GM23338 (cell line): ENCODE measurements at regions not wholly inside any gene's neighbourhood (a gene's known extent, or its start where the extent isn't known, plus 50 kb on each side); places are given as distances from the start of the nearest gene placed in this dataset.

Experiments used
- CREB1 ChIP-seq: fragments of 250-450 bp; sonication (Bioruptor Pico); IDR thresholded peaks from 2 replicates; pipeline ENCODE4 v1.5.0; 2020; ENCODE audit warnings: low read depth, mild to moderate bottlenecking, moderate library complexity
- CTCF ChIP-seq, 2 experiments: fragments of 200-600 bp in 1 of 2; sonication (generic) in 1 of 2; conservative IDR thresholded peaks; 2 replicates each; pipeline versions ENCODE4 v1.5.1 to v1.6.1; 2016 to 2017; ENCODE audit warnings: antibody characterized with exemption in 2 of 2, low read depth in 2 of 2, mild to moderate bottlenecking in 2 of 2, moderate library complexity in 1 of 2
- EZH2 ChIP-seq: fragments of 200-600 bp; sonication (generic); IDR thresholded peaks from one replicate; pipeline ENCODE4 v1.8.0; 2017; ENCODE audit warnings: antibody characterized with exemption, mild to moderate bottlenecking, low read depth; ENCODE audit not compliant: unreplicated experiment
- EZH2phosphoT487 ChIP-seq: fragments of 200-600 bp; sonication (generic); IDR thresholded peaks from one replicate; pipeline ENCODE4 v1.8.1; 2018; ENCODE audit warnings: antibody characterized with exemption; ENCODE audit not compliant: unreplicated experiment
- JUNB ChIP-seq: IDR thresholded peaks from one replicate; pipeline ENCODE4 v1.6.1; 2016; ENCODE audit warnings: antibody characterized with exemption; ENCODE audit not compliant: unreplicated experiment
- POLR2AphosphoS5 ChIP-seq: IDR thresholded peaks from 2 replicates; pipeline ENCODE4 v1.6.1; 2016; ENCODE audit warnings: antibody characterized with exemption, low read depth
- REST ChIP-seq: IDR thresholded peaks from one replicate; pipeline ENCODE4 v1.6.1; 2018; ENCODE audit warnings: antibody characterized with exemption; ENCODE audit not compliant: unreplicated experiment
- ZNF114 ChIP-seq: fragments of 250-450 bp; sonication (Bioruptor Pico); IDR thresholded peaks from 2 replicates; pipeline ENCODE4 v1.5.0; 2020; ENCODE audit warnings: mild to moderate bottlenecking, moderate library complexity
- ZNF331 ChIP-seq: fragments of 250-450 bp; sonication (Bioruptor Pico); IDR thresholded peaks from 2 replicates; pipeline ENCODE4 v1.5.0; 2020; ENCODE audit warnings: low read depth, mild to moderate bottlenecking, moderate library complexity

GRCh38 chr9:81379655-81380054 lies 309.7 kb downstream of the TLE1 start:
- no peak for TF ChIP-seq CTCF (conservative IDR thresholded peaks at IDR 0.05; ENCODE audit: low read depth in 2 of 2)
- no peak for TF ChIP-seq EZH2
- no peak for TF ChIP-seq CREB1 (CRISPR knock-in tag)
- no peak for TF ChIP-seq ZNF114 (CRISPR knock-in tag)
- TF ChIP-seq POLR2AphosphoS5: no peak
- no peak for TF ChIP-seq JUNB
- TF ChIP-seq REST: no peak
- no peak for TF ChIP-seq EZH2phosphoT487
- TF ChIP-seq ZNF331 (CRISPR knock-in tag): no peak
